ENCODE measurements at regions not wholly inside any gene's neighbourhood (a gene's known extent, or its start where the extent isn't known, plus 50 kb on each side); places are given as distances from the start of the nearest gene placed in this dataset.
"Not testable (repeated sequence)": the region's sequence is repeated elsewhere in the genome, so short reads cannot be mapped to it uniquely, and the experiment has no call there.

DNA sequence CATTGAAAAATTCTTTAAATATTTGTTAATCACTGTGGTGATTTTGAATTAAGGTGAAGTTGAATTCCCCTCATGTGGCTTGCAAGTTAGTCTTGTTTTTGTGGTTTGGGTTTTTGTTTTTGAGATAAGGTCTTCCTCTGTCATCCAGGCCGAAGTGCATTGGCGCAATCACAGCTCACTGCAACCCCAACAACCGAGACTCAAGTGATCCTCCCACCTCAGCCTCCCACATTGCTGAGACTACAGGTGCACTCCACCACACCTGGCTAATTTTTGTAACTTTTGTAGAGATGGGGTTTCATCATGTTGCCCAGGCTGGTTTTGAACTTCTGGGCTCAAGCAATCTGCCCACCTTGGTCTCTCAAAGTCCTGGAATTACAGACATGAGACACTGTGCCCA, 1691.1 kb downstream of the SPATA31A7 start:
- TF ChIP-seq CTCF (IDR thresholded peaks at IDR 0.05; ENCODE audit: low read depth, low read length, poor library complexity, severe bottlenecking); EZH2phosphoT487 (IDR thresholded peaks at IDR 0.05; ENCODE audit: borderline replicate concordance, low read length): not testable (repeated sequence)

Measured in DOHH2 (cell line).